Liver (tissue), 8 donors: ENCODE measurements at regions not wholly inside any gene's neighbourhood (a gene's known extent, or its start where the extent isn't known, plus 50 kb on each side); places are given as distances from the start of the nearest gene placed in this dataset.

Experiments
- DNase-seq: peaks from one replicate; pipeline ENCODE4 v3.0.0-alpha.2; 2017; ENCODE audit warnings: low spot score
- H3K27ac ChIP-seq, 2 donors: one replicate each; pipeline ENCODE4 v1.7.0; 2013; ENCODE audit warnings: inconsistent platforms in 2 of 2, low read length in 2 of 2, control low read depth in 1 of 2, low read depth in 1 of 2, mild to moderate bottlenecking in 1 of 2
- H3K27me3 ChIP-seq, 4 donors: one replicate each; pipeline versions ENCODE4 v1.6.1 to v1.7.0; 2013; ENCODE audit warnings: low read length in 3 of 4, inconsistent platforms in 1 of 4, mild to moderate bottlenecking in 1 of 4, moderate library complexity in 1 of 4; ENCODE audit not compliant: control insufficient read depth in 4 of 4, insufficient read depth in 4 of 4
- H3K36me3 ChIP-seq, 4 donors: one replicate each; pipeline versions ENCODE4 v1.6.1 to v1.7.0; 2013; ENCODE audit warnings: low read length in 3 of 4, mild to moderate bottlenecking in 3 of 4, low read depth in 1 of 4, moderate library complexity in 1 of 4; ENCODE audit not compliant: control insufficient read depth in 4 of 4, insufficient read depth in 3 of 4
- H3K4me1 ChIP-seq, 4 donors: one replicate each; pipeline versions ENCODE4 v1.6.1 to v1.7.0; 2013; ENCODE audit warnings: low read length in 3 of 4, mild to moderate bottlenecking in 3 of 4, moderate library complexity in 1 of 4; ENCODE audit not compliant: control insufficient read depth in 4 of 4, insufficient read depth in 4 of 4
- H3K4me3 ChIP-seq, 3 donors: one replicate each; pipeline versions ENCODE4 v1.6.1 to v1.7.0; 2013; ENCODE audit warnings: low read length in 3 of 3, control low read depth in 1 of 3, low read depth in 1 of 3, mild to moderate bottlenecking in 1 of 3
- H3K9ac ChIP-seq, 2 donors: one replicate each; pipeline ENCODE4 v1.7.0; 2013; ENCODE audit warnings: low read length in 2 of 2, mild to moderate bottlenecking in 2 of 2, moderate library complexity in 2 of 2, control low read depth in 1 of 2, low read depth in 1 of 2
- H3K9me3 ChIP-seq, 4 donors: one replicate each; pipeline versions ENCODE4 v1.6.1 to v1.7.0; 2013; ENCODE audit warnings: low read length in 3 of 4; ENCODE audit not compliant: control insufficient read depth in 4 of 4
- EGR1 ChIP-seq, 2 donors: IDR thresholded peaks; 2 replicates each; pipeline ENCODE4 v1.6.1; 2016 to 2018; ENCODE audit warnings: antibody characterized with exemption in 2 of 2, low read depth in 2 of 2
- FOXA1 ChIP-seq: IDR thresholded peaks from 2 replicates; pipeline ENCODE4 v1.6.1; 2016; ENCODE audit warnings: antibody characterized with exemption
- FOXA2 ChIP-seq: IDR thresholded peaks from 2 replicates; pipeline ENCODE4 v1.6.1; 2016; ENCODE audit warnings: antibody characterized with exemption
- GABPA ChIP-seq, 2 donors: IDR thresholded peaks in 1 of 2; conservative IDR thresholded peaks in 1 of 2; 2 replicates each; pipeline ENCODE4 v1.6.1; 2016; ENCODE audit warnings: antibody characterized with exemption in 2 of 2, mild to moderate bottlenecking in 1 of 2, moderate library complexity in 1 of 2
- HNF4A ChIP-seq, 2 donors: conservative IDR thresholded peaks; 2 replicates each; pipeline ENCODE4 v1.6.1; 2016; ENCODE audit warnings: antibody characterized with exemption in 2 of 2, mild to moderate bottlenecking in 2 of 2
- HNF4G ChIP-seq: IDR thresholded peaks from 2 replicates; pipeline ENCODE4 v1.6.1; 2016; ENCODE audit warnings: antibody characterized with exemption
- JUND ChIP-seq, 2 donors: IDR thresholded peaks; 2 replicates each; pipeline ENCODE4 v1.6.1; 2016; ENCODE audit warnings: antibody characterized with exemption in 2 of 2
- NR2F2 ChIP-seq: IDR thresholded peaks from 2 replicates; pipeline ENCODE4 v1.6.1; 2016; ENCODE audit warnings: antibody characterized with exemption
- RAD21 ChIP-seq, 2 donors: IDR thresholded peaks; 2 replicates each; pipeline ENCODE4 v1.6.1; 2016; ENCODE audit warnings: antibody characterized with exemption in 2 of 2, mild to moderate bottlenecking in 2 of 2
- SP1 ChIP-seq: IDR thresholded peaks from 2 replicates; pipeline ENCODE4 v1.6.1; 2018; ENCODE audit warnings: antibody characterized with exemption, mild to moderate bottlenecking
- TAF1 ChIP-seq: conservative IDR thresholded peaks from 2 replicates; pipeline ENCODE4 v1.6.1; 2016; ENCODE audit warnings: antibody characterized with exemption, mild to moderate bottlenecking
- YY1 ChIP-seq: IDR thresholded peaks from 2 replicates; pipeline ENCODE4 v1.6.1; 2016; ENCODE audit warnings: antibody characterized with exemption, mild to moderate bottlenecking
- WGBS: extraction: QIAGEN DNeasy Blood & Tissue Kit; methylation state at CpG from one replicate; pipeline ENCODE4 v1.1.7; 2013; 5-methylcytosine and 5-hydroxymethylcytosine counted together
- TF ChIP-seq, protein P1 (sequence below): IDR thresholded peaks from 2 replicates; pipeline ENCODE4 v1.6.1; 2016; ENCODE audit warnings: antibody characterized with exemption
- TF ChIP-seq, protein P2 (sequence below): fragments of 150-350 bp; IDR thresholded peaks from 2 replicates; pipeline ENCODE4 v1.5.1; 2017; ENCODE audit warnings: improper control_type of control experiment, low read depth, low read length; ENCODE audit not compliant: missing input control
- TF ChIP-seq, protein P3 (sequence below): IDR thresholded peaks from 2 replicates; pipeline ENCODE4 v1.6.1; 2016; ENCODE audit warnings: antibody characterized with exemption
- TF ChIP-seq, protein P4 (sequence below): IDR thresholded peaks from 2 replicates; pipeline ENCODE4 v1.6.1; 2016; ENCODE audit warnings: antibody characterized with exemption, mild to moderate bottlenecking
- TF ChIP-seq, protein P5 (sequence below): IDR thresholded peaks from 2 replicates; pipeline ENCODE4 v1.6.1; 2016; ENCODE audit warnings: antibody characterized with exemption
- donor health status: healthy.
- donor health status: healthy.
- donor health status: healthy.
- donor health status: healthy.
- donor health status: healthy.

DNA sequence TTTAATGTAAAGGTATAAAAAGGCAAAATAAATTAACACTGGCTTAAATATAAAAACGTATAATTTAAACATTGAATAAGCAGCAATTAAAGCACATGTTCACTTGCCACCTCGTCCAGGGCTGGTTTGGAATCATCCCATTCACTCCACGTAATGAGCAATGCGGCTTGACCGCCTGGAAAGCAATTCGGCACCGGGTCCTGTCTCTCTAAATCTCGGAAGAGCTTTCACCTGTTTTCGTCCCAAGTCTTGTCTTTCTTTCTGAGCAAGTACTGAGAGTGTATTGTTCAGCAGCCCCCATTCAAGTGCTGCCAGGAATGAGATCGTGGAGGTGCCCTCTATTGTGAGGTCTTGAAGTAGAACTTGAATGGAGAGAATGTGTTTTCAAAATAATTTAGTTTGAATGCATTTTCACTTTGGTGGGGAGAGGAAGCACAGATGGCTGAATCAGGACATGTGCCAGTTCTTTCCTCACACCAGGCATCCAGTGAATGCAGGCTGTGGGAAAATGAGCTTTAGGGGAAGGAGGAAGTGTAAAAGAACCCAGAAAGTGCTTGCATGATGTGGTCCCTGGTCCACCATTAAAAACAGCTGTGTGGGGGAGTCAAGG, 515.2 kb downstream of the REEP3 start:
- H3K27ac ChIP-seq = no peak overlapping the region
- no peak for TF ChIP-seq GABPA (IDR thresholded peaks at IDR 0.05 in 1 of 2, conservative IDR thresholded peaks at IDR 0.05 in 1 of 2)
- TF ChIP-seq, protein P1, sequence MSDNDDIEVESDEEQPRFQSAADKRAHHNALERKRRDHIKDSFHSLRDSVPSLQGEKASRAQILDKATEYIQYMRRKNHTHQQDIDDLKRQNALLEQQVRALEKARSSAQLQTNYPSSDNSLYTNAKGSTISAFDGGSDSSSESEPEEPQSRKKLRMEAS = no peak
- TF ChIP-seq FOXA2 = no peak
- TF ChIP-seq, protein P2, sequence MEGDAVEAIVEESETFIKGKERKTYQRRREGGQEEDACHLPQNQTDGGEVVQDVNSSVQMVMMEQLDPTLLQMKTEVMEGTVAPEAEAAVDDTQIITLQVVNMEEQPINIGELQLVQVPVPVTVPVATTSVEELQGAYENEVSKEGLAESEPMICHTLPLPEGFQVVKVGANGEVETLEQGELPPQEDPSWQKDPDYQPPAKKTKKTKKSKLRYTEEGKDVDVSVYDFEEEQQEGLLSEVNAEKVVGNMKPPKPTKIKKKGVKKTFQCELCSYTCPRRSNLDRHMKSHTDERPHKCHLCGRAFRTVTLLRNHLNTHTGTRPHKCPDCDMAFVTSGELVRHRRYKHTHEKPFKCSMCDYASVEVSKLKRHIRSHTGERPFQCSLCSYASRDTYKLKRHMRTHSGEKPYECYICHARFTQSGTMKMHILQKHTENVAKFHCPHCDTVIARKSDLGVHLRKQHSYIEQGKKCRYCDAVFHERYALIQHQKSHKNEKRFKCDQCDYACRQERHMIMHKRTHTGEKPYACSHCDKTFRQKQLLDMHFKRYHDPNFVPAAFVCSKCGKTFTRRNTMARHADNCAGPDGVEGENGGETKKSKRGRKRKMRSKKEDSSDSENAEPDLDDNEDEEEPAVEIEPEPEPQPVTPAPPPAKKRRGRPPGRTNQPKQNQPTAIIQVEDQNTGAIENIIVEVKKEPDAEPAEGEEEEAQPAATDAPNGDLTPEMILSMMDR = no peak
- TF ChIP-seq, protein P3, sequence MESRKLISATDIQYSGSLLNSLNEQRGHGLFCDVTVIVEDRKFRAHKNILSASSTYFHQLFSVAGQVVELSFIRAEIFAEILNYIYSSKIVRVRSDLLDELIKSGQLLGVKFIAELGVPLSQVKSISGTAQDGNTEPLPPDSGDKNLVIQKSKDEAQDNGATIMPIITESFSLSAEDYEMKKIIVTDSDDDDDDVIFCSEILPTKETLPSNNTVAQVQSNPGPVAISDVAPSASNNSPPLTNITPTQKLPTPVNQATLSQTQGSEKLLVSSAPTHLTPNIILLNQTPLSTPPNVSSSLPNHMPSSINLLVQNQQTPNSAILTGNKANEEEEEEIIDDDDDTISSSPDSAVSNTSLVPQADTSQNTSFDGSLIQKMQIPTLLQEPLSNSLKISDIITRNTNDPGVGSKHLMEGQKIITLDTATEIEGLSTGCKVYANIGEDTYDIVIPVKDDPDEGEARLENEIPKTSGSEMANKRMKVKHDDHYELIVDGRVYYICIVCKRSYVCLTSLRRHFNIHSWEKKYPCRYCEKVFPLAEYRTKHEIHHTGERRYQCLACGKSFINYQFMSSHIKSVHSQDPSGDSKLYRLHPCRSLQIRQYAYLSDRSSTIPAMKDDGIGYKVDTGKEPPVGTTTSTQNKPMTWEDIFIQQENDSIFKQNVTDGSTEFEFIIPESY = no peak
- TF ChIP-seq FOXA1 = no peak
- TF ChIP-seq, protein P4, sequence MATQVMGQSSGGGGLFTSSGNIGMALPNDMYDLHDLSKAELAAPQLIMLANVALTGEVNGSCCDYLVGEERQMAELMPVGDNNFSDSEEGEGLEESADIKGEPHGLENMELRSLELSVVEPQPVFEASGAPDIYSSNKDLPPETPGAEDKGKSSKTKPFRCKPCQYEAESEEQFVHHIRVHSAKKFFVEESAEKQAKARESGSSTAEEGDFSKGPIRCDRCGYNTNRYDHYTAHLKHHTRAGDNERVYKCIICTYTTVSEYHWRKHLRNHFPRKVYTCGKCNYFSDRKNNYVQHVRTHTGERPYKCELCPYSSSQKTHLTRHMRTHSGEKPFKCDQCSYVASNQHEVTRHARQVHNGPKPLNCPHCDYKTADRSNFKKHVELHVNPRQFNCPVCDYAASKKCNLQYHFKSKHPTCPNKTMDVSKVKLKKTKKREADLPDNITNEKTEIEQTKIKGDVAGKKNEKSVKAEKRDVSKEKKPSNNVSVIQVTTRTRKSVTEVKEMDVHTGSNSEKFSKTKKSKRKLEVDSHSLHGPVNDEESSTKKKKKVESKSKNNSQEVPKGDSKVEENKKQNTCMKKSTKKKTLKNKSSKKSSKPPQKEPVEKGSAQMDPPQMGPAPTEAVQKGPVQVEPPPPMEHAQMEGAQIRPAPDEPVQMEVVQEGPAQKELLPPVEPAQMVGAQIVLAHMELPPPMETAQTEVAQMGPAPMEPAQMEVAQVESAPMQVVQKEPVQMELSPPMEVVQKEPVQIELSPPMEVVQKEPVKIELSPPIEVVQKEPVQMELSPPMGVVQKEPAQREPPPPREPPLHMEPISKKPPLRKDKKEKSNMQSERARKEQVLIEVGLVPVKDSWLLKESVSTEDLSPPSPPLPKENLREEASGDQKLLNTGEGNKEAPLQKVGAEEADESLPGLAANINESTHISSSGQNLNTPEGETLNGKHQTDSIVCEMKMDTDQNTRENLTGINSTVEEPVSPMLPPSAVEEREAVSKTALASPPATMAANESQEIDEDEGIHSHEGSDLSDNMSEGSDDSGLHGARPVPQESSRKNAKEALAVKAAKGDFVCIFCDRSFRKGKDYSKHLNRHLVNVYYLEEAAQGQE = no peak
- TF ChIP-seq HNF4G = no peak
- TF ChIP-seq YY1 = no peak
- TF ChIP-seq NR2F2 = no peak
- TF ChIP-seq HNF4A (conservative IDR thresholded peaks at IDR 0.05) = no peak
- TF ChIP-seq EGR1 (IDR thresholded peaks at IDR 0.05; ENCODE audit: low read depth in 2 of 2) = no peak
- TF ChIP-seq TAF1 = no peak
- TF ChIP-seq JUND (IDR thresholded peaks at IDR 0.05) = no peak
- TF ChIP-seq, protein P5, sequence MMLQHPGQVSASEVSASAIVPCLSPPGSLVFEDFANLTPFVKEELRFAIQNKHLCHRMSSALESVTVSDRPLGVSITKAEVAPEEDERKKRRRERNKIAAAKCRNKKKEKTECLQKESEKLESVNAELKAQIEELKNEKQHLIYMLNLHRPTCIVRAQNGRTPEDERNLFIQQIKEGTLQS = no peak
- TF ChIP-seq SP1 = no peak
- no peak for TF ChIP-seq RAD21 (IDR thresholded peaks at IDR 0.05)
- no peak for DNase-seq
- H3K4me1 ChIP-seq = peaks cover 0 to 6% (median 2%) of the 10 kb centered on the region in 4 donors
- H3K4me3 ChIP-seq = no peak overlapping the region
- WGBS = 65% methylated on average over 10 of the region's 10 CpGs
- no peaks in the 10 kb centered on the region for H3K9me3 ChIP-seq
- H3K36me3 ChIP-seq = no peaks in the 10 kb centered on the region
- no peak overlapping the region for H3K9ac ChIP-seq
- no peaks in the 10 kb centered on the region for H3K27me3 ChIP-seq
